ENCODE measurements at regions not wholly inside any gene's neighbourhood (a gene's known extent, or its start where the extent isn't known, plus 50 kb on each side); places are given as distances from the start of the nearest gene placed in this dataset.

DNA sequence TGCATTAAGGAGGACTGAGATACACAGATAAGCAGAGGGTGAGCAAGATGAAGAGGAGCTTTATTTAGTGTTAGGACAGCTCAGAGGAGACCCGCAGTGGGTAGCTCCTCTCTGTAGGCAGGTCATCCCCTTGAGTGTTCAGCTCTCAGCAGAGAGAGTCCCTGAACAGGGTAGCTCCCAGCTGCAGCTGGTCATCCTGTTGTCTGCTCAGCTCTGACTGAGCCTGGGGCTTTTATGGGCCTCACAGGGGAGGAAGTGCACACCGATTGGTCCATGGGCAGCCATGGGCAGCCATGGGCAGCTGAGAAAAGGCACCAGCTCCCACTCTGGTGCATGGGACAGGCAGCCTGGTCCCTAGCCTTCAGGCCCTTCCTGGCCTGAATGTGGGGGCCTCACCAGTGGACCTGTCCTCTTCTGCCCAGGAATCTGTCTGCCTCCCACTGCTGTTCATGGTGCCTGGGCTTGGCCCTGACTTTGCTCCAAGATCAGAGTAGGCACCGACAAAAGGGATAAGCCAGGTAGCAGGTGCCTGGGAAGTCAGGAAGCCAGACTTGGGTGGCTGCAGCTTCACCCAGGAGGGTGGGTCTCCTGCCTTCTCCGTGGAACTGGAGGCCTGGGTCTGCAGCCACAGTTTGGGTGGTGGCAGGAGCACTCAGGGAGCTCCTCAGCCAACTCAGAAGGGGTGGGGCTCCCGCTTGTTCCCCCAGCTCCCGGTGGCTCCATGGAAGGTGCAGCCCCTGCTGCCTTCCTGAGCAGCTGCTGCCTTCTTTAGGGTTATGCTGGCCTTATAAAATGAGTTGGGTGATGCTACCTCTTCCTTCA, 54.7 kb downstream of the MYEOV start:
- DNase-seq (ENCODE audit: low read depth, low spot score): no peak
- TF ChIP-seq EZH2 (IDR thresholded peaks at IDR 0.05) (no peak), POLR2AphosphoS5 (IDR thresholded peaks at IDR 0.05; ENCODE audit: borderline replicate concordance, low read depth, low read length) (no peak), FOXP2 (optimal IDR thresholded peaks at IDR 0.05; ENCODE audit: control extremely low read depth, extremely low read length, insufficient read depth) (no peak)
- peaks cover under 1% of the 10 kb centered on the region; the same call in 1 of the 2 replicates for H3K36me3 ChIP-seq (ENCODE audit: insufficient read depth, low read length)
- H3K9ac ChIP-seq (ENCODE audit: insufficient read length): no peak overlapping the region
- H3K4me3 ChIP-seq: no peak overlapping the region
- no peak overlapping the region for H3K27ac ChIP-seq
- peaks cover 4% of the 10 kb centered on the region; the same call in 1 of the 2 replicates for H3K9me3 ChIP-seq (ENCODE audit: low read depth, low read length)

DNA sequence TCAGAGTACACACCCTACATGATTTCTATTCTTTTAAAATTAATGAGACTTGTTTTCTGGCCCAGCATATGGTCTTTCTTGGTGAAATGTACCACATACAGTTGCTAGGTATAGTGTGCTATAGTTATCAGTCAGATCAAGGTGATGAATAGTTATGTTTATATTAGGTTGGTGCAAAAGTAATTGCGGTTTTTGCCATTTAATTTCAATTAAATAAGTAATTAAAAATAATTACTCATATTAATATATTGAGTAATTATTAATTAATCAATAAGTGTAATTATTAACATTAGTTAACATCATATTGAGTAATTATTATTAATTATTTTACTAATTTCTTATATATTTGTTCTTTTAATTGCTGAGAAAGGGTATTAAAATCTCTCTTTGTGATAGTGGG, 56.1 kb downstream of the MYEOV start:
- Histone ChIP-seq H3K9ac (ENCODE audit: insufficient read length) (no peak overlapping the region), H3K9me3 (ENCODE audit: low read depth, low read length) (peaks cover 4% of the 10 kb centered on the region; the same call in 1 of the 2 replicates), H3K27ac (no peak overlapping the region), H3K36me3 (ENCODE audit: insufficient read depth, low read length) (no peaks in the 10 kb centered on the region), H3K4me3 (no peak overlapping the region)
- TF ChIP-seq POLR2AphosphoS5 (IDR thresholded peaks at IDR 0.05; ENCODE audit: borderline replicate concordance, low read depth, low read length) (no peak), FOXP2 (optimal IDR thresholded peaks at IDR 0.05; ENCODE audit: control extremely low read depth, extremely low read length, insufficient read depth) (no peak), EZH2 (IDR thresholded peaks at IDR 0.05) (no peak)
- DNase-seq (ENCODE audit: low read depth, low spot score): no peak

DNA sequence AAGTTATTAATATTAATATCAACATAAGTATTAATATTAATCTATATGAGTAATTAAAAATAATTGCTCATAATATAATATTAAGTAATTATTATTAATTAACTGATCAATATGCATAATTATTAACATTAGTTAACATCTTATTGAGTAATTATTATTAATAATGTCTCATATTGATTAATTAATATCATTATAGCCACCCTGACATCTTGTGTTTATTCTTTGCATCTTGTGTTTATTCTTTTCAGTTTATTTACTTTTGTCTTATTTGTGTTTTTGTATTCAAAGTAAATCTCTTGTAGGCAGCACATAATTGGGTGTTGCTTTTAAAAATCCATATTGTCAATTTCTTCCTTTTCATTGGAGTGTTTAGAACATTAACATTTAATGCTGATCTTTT, 56.6 kb downstream of the MYEOV start:
- TF ChIP-seq POLR2AphosphoS5 (IDR thresholded peaks at IDR 0.05; ENCODE audit: borderline replicate concordance, low read depth, low read length) (no peak), EZH2 (IDR thresholded peaks at IDR 0.05) (no peak), FOXP2 (optimal IDR thresholded peaks at IDR 0.05; ENCODE audit: control extremely low read depth, extremely low read length, insufficient read depth) (no peak)
- H3K9me3 ChIP-seq (ENCODE audit: low read depth, low read length): peaks cover 4% of the 10 kb centered on the region; the same call in 1 of the 2 replicates
- H3K9ac ChIP-seq (ENCODE audit: insufficient read length): no peak overlapping the region
- no peak overlapping the region for H3K4me3 ChIP-seq
- no peak for DNase-seq (ENCODE audit: low read depth, low spot score)
- H3K36me3 ChIP-seq (ENCODE audit: insufficient read depth, low read length): no peaks in the 10 kb centered on the region
- no peak overlapping the region for H3K27ac ChIP-seq

DNA sequence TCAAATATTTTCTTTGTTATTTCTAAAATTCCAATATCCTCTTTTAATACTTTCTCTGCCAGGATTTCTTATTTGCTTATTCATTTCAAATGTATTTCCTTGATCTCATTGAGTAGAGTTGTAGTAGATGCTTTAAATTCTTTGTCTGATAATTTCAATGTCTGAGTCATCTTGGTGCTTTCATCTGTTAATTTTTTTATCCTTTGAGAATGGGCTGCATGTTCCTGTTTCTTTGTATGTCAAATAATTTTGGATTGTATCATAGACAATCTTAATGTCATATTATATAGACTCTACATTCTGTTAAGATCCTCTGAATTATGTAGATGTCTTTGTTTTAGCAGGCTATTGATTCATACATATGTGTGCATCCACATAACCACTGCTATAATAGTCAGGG, 57.5 kb downstream of the MYEOV start:
- H3K27ac ChIP-seq: no peak overlapping the region
- H3K36me3 ChIP-seq (ENCODE audit: insufficient read depth, low read length): no peaks in the 10 kb centered on the region
- peaks cover 4% of the 10 kb centered on the region; the same call in 1 of the 2 replicates for H3K9me3 ChIP-seq (ENCODE audit: low read depth, low read length)
- H3K9ac ChIP-seq (ENCODE audit: insufficient read length): no peak overlapping the region
- TF ChIP-seq POLR2AphosphoS5 (IDR thresholded peaks at IDR 0.05; ENCODE audit: borderline replicate concordance, low read depth, low read length): no peak
- TF ChIP-seq FOXP2 (optimal IDR thresholded peaks at IDR 0.05; ENCODE audit: control extremely low read depth, extremely low read length, insufficient read depth): no peak
- TF ChIP-seq EZH2 (IDR thresholded peaks at IDR 0.05): no peak
- H3K4me3 ChIP-seq: no peak overlapping the region
- no peak for DNase-seq (ENCODE audit: low read depth, low spot score)

DNA sequence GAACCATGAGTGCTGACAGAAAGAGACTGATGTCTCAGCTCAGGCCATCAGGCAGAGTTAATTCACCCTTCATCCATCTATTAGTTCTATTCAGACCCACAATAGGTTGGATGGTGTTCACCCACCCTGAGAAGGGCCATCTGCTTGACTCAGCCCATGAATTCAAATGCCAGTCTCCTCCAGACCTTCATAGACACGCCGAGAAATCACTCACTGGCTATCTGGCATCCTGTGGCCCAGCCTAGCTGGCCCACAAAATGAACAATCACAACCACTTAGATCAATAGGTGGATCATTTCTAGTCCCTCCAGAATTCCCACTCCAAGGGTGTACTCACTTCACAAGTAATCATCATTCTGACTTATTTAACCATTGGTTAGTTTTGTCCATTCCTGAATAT, 58.2 kb downstream of the MYEOV start:
- TF ChIP-seq EZH2 (IDR thresholded peaks at IDR 0.05): no peak
- TF ChIP-seq POLR2AphosphoS5 (IDR thresholded peaks at IDR 0.05; ENCODE audit: borderline replicate concordance, low read depth, low read length): no peak
- no peak for TF ChIP-seq FOXP2 (optimal IDR thresholded peaks at IDR 0.05; ENCODE audit: control extremely low read depth, extremely low read length, insufficient read depth)
- H3K27ac ChIP-seq: 0 out of 2 replicates have a peak overlapping the region, but pooled peaks have one; percentile 31
- H3K9ac ChIP-seq (ENCODE audit: insufficient read length): no peak overlapping the region
- H3K9me3 ChIP-seq (ENCODE audit: low read depth, low read length): peaks cover 4% of the 10 kb centered on the region; the same call in 1 of the 2 replicates
- no peak for DNase-seq (ENCODE audit: low read depth, low spot score)
- no peak overlapping the region for H3K4me3 ChIP-seq
- no peaks in the 10 kb centered on the region for H3K36me3 ChIP-seq (ENCODE audit: insufficient read depth, low read length)

DNA sequence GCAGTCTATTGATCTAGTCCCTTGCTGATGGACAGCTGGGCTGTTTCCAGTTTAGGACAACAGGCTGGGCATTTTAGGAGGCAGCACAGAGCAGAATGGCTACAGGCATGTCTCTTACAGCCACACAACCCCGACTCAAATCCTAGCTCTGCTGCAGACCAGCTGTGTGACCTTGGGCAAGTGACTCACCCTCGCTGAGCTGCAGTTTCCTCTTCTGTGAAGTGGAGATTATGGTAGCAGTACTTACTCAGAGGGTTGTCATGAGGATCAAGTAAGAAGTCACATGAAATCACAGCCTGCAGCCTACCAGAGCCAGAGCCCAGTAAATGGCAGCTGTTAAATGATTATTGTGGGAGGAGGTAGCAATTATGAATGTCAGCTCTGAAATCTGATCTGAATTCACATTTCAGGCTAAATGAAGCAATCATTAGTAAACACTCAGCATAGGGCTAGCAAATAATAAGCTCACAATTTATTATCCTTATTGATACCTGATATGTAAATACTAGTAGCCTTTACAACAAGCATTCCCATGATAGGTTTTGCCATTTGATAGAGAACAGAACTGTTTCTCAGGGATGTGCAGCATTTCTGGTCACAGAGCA, 58.9 kb downstream of the MYEOV start:
- Histone ChIP-seq H3K27ac (0 out of 2 replicates have a peak overlapping the region, but pooled peaks have one; percentile 31), H3K9ac (ENCODE audit: insufficient read length) (no peak overlapping the region), H3K9me3 (ENCODE audit: low read depth, low read length) (peaks cover 4% of the 10 kb centered on the region; the same call in 1 of the 2 replicates), H3K36me3 (ENCODE audit: insufficient read depth, low read length) (no peaks in the 10 kb centered on the region), H3K4me3 (no peak overlapping the region)
- TF ChIP-seq POLR2AphosphoS5 (IDR thresholded peaks at IDR 0.05; ENCODE audit: borderline replicate concordance, low read depth, low read length) (no peak), FOXP2 (optimal IDR thresholded peaks at IDR 0.05; ENCODE audit: control extremely low read depth, extremely low read length, insufficient read depth) (no peak), EZH2 (IDR thresholded peaks at IDR 0.05) (no peak)
- no peak for DNase-seq (ENCODE audit: low read depth, low spot score)

DNA sequence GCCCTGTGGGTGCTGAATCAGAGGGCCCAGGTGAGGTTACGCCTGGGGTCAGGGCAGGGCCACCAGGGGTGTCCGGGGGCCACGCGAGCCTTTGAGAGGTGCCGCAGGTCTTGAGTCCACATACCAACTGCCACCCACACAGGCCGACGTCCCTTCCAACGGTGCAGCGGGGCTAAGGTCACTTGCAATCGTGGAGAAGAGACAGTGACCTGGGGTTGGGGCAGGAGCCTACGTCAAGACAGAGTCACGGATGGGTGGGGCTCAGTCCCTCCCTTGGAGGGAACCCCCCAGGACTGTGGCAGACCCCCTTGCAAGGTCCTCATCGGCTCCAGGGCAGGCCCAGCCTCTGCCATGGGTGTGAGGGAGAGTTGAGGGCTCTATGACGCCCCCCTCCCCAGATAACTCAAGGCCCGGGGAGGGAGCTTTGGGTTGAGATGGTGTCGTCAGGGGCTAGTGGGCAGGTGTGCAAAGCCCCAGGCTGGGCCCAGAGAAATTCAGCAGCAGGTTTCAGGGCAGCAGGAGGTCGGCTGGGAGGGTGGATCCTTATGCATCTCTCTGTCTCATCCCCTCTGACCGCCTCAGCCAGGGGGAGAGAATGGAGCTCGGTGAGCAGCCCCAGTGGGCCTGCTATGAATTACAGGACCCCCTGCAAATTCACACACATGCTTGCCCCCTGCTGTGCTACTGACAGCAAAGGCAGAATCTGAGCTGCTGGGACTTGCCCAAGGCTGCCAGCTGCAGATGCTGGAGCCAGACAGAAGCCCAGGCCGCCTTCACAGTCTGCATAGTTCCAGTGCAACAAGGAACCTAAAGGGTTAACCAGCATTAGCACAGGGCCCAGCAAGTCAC, 60.0 kb downstream of the MYEOV start:
- no peak overlapping the region for H3K4me3 ChIP-seq
- no peak overlapping the region for H3K27ac ChIP-seq
- TF ChIP-seq EZH2 (IDR thresholded peaks at IDR 0.05): no peak
- no peak for TF ChIP-seq FOXP2 (optimal IDR thresholded peaks at IDR 0.05; ENCODE audit: control extremely low read depth, extremely low read length, insufficient read depth)
- TF ChIP-seq POLR2AphosphoS5 (IDR thresholded peaks at IDR 0.05; ENCODE audit: borderline replicate concordance, low read depth, low read length): no peak
- peaks cover under 1% of the 10 kb centered on the region; the same call in 1 of the 2 replicates for H3K36me3 ChIP-seq (ENCODE audit: insufficient read depth, low read length)
- DNase-seq (ENCODE audit: low read depth, low spot score): no peak
- peaks cover 4% of the 10 kb centered on the region; the same call in 1 of the 2 replicates for H3K9me3 ChIP-seq (ENCODE audit: low read depth, low read length)
- no peak overlapping the region for H3K9ac ChIP-seq (ENCODE audit: insufficient read length)

DNA sequence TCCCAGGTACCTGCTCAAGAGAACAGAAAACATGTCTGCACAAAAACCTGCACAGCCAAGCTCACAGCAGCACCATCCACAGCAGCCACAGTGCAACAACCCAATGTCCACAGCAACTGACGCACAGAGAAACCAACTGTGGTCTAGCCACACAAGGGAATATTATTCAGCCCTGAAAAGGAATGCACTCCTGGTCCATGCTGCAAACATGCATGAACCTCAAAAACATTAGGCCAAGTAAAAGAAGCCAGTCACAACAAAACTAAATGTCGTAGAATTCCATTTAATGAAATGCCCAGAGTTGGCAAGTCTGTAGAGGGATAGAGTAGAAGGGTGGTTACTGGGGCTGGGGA, 60.6 kb downstream of the MYEOV start:
- Histone ChIP-seq H3K36me3 (ENCODE audit: insufficient read depth, low read length) (peaks cover 7% of the 10 kb centered on the region), H3K9me3 (ENCODE audit: low read depth, low read length) (peaks cover 4% of the 10 kb centered on the region; the same call in 1 of the 2 replicates), H3K27ac (no peak overlapping the region), H3K9ac (ENCODE audit: insufficient read length) (no peak overlapping the region), H3K4me3 (no peak overlapping the region)
- DNase-seq (ENCODE audit: low read depth, low spot score): no peak
- TF ChIP-seq FOXP2 (optimal IDR thresholded peaks at IDR 0.05; ENCODE audit: control extremely low read depth, extremely low read length, insufficient read depth): no peak
- no peak for TF ChIP-seq EZH2 (IDR thresholded peaks at IDR 0.05)
- no peak for TF ChIP-seq POLR2AphosphoS5 (IDR thresholded peaks at IDR 0.05; ENCODE audit: borderline replicate concordance, low read depth, low read length)

Measured in SK-N-MC (cell line).